Fibroblast of gingiva (primary cell): ENCODE measurements at regions not wholly inside any gene's neighbourhood (a gene's known extent, or its start where the extent isn't known, plus 50 kb on each side); places are given as distances from the start of the nearest gene placed in this dataset.

Source experiments
- DNase-seq: peaks from one replicate; pipeline ENCODE4 v3.0.0-alpha.2; 2011; ENCODE audit warnings: low read depth

GRCh38 chr10:129330211-129330610 lies 136.8 kb upstream of the MGMT start:
- no peak for DNase-seq

- DNase-seq, result no peak
These were observed 135.7 kb upstream of the MGMT start for GRCh38 chr10:129331207-129331838.

- DNase-seq, result no peak
These were observed 135.2 kb upstream of the MGMT start for GRCh38 chr10:129331839-129332220.

- DNase-seq, result no peak
These were observed 134.6 kb upstream of the MGMT start for GRCh38 chr10:129332476-129332875.

GRCh38 chr10:129333706-129334105 lies 133.3 kb upstream of the MGMT start:
- no peak for DNase-seq

GRCh38 chr10:129334266-129334665 lies 132.8 kb upstream of the MGMT start:
- DNase-seq, result no peak

GRCh38 chr10:129335396-129335795 lies 131.6 kb upstream of the MGMT start:
- DNase-seq, result no peak

GRCh38 chr10:129335942-129336341 lies 131.1 kb upstream of the MGMT start:
- no peak for DNase-seq

- DNase-seq, result no peak
These were observed 127.8 kb upstream of the MGMT start for GRCh38 chr10:129339191-129339590.

GRCh38 chr10:129339841-129340240 lies 127.2 kb upstream of the MGMT start:
- DNase-seq, result no peak

- no peak for DNase-seq
These were observed 126.0 kb upstream of the MGMT start for GRCh38 chr10:129341087-129341486.

- no peak for DNase-seq
These were observed 124.7 kb upstream of the MGMT start for GRCh38 chr10:129342385-129342784.

- no peak for DNase-seq
These were observed 123.9 kb upstream of the MGMT start for GRCh38 chr10:129343141-129343540.

GRCh38 chr10:129344103-129344502 lies 122.9 kb upstream of the MGMT start:
- DNase-seq, result no peak

GRCh38 chr10:129344731-129345355 lies 122.2 kb upstream of the MGMT start:
- no peak for DNase-seq

- DNase-seq, result no peak
These were observed 121.3 kb upstream of the MGMT start for GRCh38 chr10:129345763-129346162.

- DNase-seq, result no peak
These were observed 116.4 kb upstream of the MGMT start for GRCh38 chr10:129350690-129351089.

GRCh38 chr10:129353101-129353500 lies 113.9 kb upstream of the MGMT start:
- DNase-seq, result no peak

GRCh38 chr10:129360046-129360445 lies 107.0 kb upstream of the MGMT start:
- no peak for DNase-seq

GRCh38 chr10:129361676-129362376 lies 105.2 kb upstream of the MGMT start:
- no peak for DNase-seq

GRCh38 chr10:129364949-129365348 lies 102.1 kb upstream of the MGMT start:
- no peak for DNase-seq

GRCh38 chr10:129365767-129366402 lies 101.2 kb upstream of the MGMT start:
- DNase-seq, result no peak

GRCh38 chr10:129366450-129366849 lies 100.6 kb upstream of the MGMT start:
- DNase-seq, result no peak
